ENCODE measurements at regions not wholly inside any gene's neighbourhood (a gene's known extent, or its start where the extent isn't known, plus 50 kb on each side); places are given as distances from the start of the nearest gene placed in this dataset.

DNA sequence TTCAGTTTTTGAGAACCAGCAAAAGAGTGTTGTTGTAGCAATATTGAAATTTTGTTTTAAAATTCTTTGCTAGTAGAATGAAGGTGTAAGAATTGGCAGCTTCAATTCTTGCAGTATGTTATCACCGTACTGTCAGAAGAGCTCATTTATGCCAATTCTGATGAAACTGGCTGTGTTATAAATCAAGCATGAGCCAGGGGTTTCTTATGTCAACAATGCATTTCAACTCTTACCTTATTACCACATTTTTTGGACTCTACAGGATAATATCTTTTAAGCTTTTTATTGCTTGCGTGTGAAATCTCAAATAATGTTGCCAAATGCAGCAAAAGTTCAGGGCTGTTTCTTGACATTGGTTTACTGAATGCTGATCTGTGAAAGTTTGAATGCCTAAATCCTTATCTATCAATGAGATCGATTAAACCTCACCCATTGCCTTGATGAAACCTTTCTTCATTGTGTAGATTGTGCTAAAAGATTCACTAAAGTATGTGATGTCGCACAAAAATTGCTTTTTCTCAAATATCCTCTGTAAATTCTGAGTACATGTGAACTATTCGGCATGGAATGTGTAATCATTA is 1389.3 kb upstream of the ZEB2 start:
- TF ChIP-seq CTCF (IDR thresholded peaks at IDR 0.05) (no peak), REST (IDR thresholded peaks at IDR 0.05; ENCODE audit: insufficient read depth in 1 of 2, low read depth in 2 of 2, low read length in 1 of 2) (no peak)
